ENCODE measurements at regions not wholly inside any gene's neighbourhood (a gene's known extent, or its start where the extent isn't known, plus 50 kb on each side); places are given as distances from the start of the nearest gene placed in this dataset.

DNA sequence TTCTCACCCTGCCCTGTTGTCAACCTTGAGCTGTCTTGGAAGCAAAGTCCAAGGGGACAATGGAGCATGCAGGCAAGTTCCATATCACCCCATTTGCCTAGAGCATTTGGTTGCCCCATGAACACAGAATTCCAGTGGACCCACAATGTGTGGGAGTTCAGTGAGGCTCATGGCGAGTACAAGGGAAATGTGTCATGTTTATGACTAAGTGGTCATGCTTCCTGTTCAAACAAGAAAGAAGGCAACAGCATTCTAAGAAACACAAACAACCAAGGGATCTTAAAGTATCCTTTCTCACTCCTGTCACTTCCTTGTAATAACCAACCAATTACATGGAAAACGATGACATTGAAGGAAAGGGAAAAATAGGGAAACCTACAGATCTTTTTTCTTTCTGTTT lies 513.0 kb downstream of the INHBA start:
- TF ChIP-seq, protein P1, sequence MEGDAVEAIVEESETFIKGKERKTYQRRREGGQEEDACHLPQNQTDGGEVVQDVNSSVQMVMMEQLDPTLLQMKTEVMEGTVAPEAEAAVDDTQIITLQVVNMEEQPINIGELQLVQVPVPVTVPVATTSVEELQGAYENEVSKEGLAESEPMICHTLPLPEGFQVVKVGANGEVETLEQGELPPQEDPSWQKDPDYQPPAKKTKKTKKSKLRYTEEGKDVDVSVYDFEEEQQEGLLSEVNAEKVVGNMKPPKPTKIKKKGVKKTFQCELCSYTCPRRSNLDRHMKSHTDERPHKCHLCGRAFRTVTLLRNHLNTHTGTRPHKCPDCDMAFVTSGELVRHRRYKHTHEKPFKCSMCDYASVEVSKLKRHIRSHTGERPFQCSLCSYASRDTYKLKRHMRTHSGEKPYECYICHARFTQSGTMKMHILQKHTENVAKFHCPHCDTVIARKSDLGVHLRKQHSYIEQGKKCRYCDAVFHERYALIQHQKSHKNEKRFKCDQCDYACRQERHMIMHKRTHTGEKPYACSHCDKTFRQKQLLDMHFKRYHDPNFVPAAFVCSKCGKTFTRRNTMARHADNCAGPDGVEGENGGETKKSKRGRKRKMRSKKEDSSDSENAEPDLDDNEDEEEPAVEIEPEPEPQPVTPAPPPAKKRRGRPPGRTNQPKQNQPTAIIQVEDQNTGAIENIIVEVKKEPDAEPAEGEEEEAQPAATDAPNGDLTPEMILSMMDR (IDR thresholded peaks at IDR 0.05), result no peak
- TF ChIP-seq EZH2phosphoT487 (IDR thresholded peaks at IDR 0.05), result no peak
- no peak for TF ChIP-seq EZH2 (IDR thresholded peaks at IDR 0.05)

Data from neural progenitor cell (in vitro differentiated cells).